A673 (cell line): ENCODE measurements at regions not wholly inside any gene's neighbourhood (a gene's known extent, or its start where the extent isn't known, plus 50 kb on each side); places are given as distances from the start of the nearest gene placed in this dataset.

Experiments
- CTCF ChIP-seq: fragments of 300-800, 200-600 bp; sonication (generic); conservative IDR thresholded peaks from 2 replicates; pipeline ENCODE4 v1.5.1; 2017; ENCODE audit warnings: low read depth, mild to moderate bottlenecking, antibody characterized with exemption, low read length, moderate library complexity, mixed read lengths
- EZH2 ChIP-seq: fragments of 200-600 bp; sonication (generic); IDR thresholded peaks from 2 replicates; pipeline ENCODE4 v1.6.1; 2017; ENCODE audit warnings: borderline replicate concordance, low read depth, mild to moderate bottlenecking, mixed read lengths, antibody characterized with exemption, low read length; ENCODE audit not compliant: poor library complexity, severe bottlenecking

GRCh38 chr6:121571455-121571854 lies 136.0 kb downstream of the GJA1 start:
- TF ChIP-seq CTCF (no peak), EZH2 (no peak)
